Peyer's patch (tissue), 4 donors: ENCODE measurements at regions not wholly inside any gene's neighbourhood (a gene's known extent, or its start where the extent isn't known, plus 50 kb on each side); places are given as distances from the start of the nearest gene placed in this dataset.
"Not testable (repeated sequence)": the region's sequence is repeated elsewhere in the genome, so short reads cannot be mapped to it uniquely, and the experiment has no call there.

Source experiments
- DNase-seq, 3 donors: peaks; one replicate each; pipeline ENCODE4 v3.0.0-alpha.2; 2017 to 2019
- H3K27ac ChIP-seq, 4 donors: fragments of 200-600 bp; sonication (generic); one replicate each; pipeline ENCODE4 v1.5.1; 2016 to 2019
- H3K27me3 ChIP-seq, 2 donors: fragments of 200-600 bp; sonication (generic); one replicate each; pipeline ENCODE4 v1.5.1; 2019
- H3K36me3 ChIP-seq, 3 donors: fragments of 200-600 bp; sonication (generic); one replicate each; pipeline ENCODE4 v1.5.1; 2016 to 2019
- H3K4me1 ChIP-seq, 4 donors: fragments of 200-600 bp; sonication (generic); one replicate each; pipeline ENCODE4 v1.5.1; 2016 to 2019
- H3K4me3 ChIP-seq, 4 donors: fragments of 200-600 bp; sonication (generic); 1 replicate in 3 of 4; 2 replicates in 1 of 4; pipeline ENCODE4 v1.5.1; 2016 to 2019; ENCODE audit warnings: mild to moderate bottlenecking in 1 of 4
- H3K9me3 ChIP-seq, 4 donors: fragments of 200-600 bp; sonication (generic); one replicate each; pipeline ENCODE4 v1.5.1; 2016 to 2019; ENCODE audit warnings: mild to moderate bottlenecking in 1 of 4
- CTCF ChIP-seq, 6 experiments: fragments of 450-650 bp in 4 of 6; fragments of 200-600 bp in 2 of 6; sonication (generic) in 1 of 6; IDR thresholded peaks; one replicate each; pipeline ENCODE4 v1.5.1; 2017 to 2019; ENCODE audit warnings: antibody characterized with exemption in 6 of 6, mild to moderate bottlenecking in 3 of 6, moderate library complexity in 1 of 6
- POLR2A ChIP-seq, 2 donors: fragments of 450-650 bp; IDR thresholded peaks; one replicate each; pipeline ENCODE4 v1.5.1; 2017; ENCODE audit warnings: antibody characterized with exemption in 2 of 2, mild to moderate bottlenecking in 2 of 2, moderate library complexity in 2 of 2

- Histone ChIP-seq H3K4me1 (no peaks in the 10 kb centered on the region), H3K27me3 (no peaks in the 10 kb centered on the region), H3K9me3 (no peaks in the 10 kb centered on the region), H3K27ac (no peak overlapping the region), H3K36me3 (no peaks in the 10 kb centered on the region), H3K4me3 (no peak overlapping the region)
- no peak for DNase-seq
- no peak for TF ChIP-seq POLR2A (IDR thresholded peaks at IDR 0.05)
- no peak for TF ChIP-seq CTCF (IDR thresholded peaks at IDR 0.05)
These were observed 94.7 kb upstream of the ZNF322 start for GRCh38 chr6:26754212-26754611.

DNA sequence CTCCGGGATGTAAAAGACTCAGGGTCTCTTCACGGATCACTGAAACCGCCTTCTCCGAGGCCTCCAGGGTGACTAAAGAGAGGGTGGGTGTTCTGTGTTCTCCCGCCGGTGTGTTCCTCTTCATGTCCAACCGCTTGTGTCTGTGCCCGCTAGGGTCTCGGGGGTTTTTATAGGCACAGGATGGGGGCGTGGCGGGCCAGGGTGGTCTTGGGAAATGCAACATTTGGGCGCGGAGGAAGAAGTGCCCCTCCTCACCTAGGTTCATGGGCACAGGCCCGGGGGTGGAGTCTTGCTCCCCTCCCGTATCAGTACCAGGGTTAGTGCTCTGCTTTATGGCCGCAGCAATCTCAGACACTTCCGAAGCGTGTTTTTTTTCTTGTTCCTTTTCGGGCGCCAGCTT lies 95.3 kb upstream of the ZNF322 start:
- H3K27me3 ChIP-seq, H3K4me1 ChIP-seq, H3K36me3 ChIP-seq, H3K4me3 ChIP-seq, DNase-seq, H3K27ac ChIP-seq, H3K9me3 ChIP-seq: not testable (repeated sequence)

- H3K4me3 ChIP-seq, H3K9me3 ChIP-seq, H3K4me1 ChIP-seq, H3K36me3 ChIP-seq, H3K27me3 ChIP-seq, DNase-seq, H3K27ac ChIP-seq: not testable (repeated sequence)
These were observed 96.7 kb upstream of the ZNF322 start for GRCh38 chr6:26756067-26756805.

GRCh38 chr6:26766203-26766902 lies 106.8 kb upstream of the ZNF322 start:
- not testable (repeated sequence) for DNase-seq, H3K36me3 ChIP-seq, H3K4me1 ChIP-seq

GRCh38 chr6:26770941-26771666 lies 111.6 kb upstream of the ZNF322 start:
- not testable (repeated sequence) for H3K9me3 ChIP-seq, H3K36me3 ChIP-seq, DNase-seq, H3K4me3 ChIP-seq, H3K4me1 ChIP-seq, H3K27me3 ChIP-seq, H3K27ac ChIP-seq

More at GRCh38 chr6:26766203-26766902, 106.8 kb upstream of the ZNF322 start:
- H3K4me3 ChIP-seq, H3K9me3 ChIP-seq, H3K27me3 ChIP-seq, H3K27ac ChIP-seq: not testable (repeated sequence)

- H3K4me3 ChIP-seq, H3K36me3 ChIP-seq, H3K27me3 ChIP-seq, DNase-seq, H3K27ac ChIP-seq, H3K9me3 ChIP-seq, H3K4me1 ChIP-seq: not testable (repeated sequence)
These were observed 113.9 kb upstream of the ZNF322 start for GRCh38 chr6:26773414-26773813.

DNA sequence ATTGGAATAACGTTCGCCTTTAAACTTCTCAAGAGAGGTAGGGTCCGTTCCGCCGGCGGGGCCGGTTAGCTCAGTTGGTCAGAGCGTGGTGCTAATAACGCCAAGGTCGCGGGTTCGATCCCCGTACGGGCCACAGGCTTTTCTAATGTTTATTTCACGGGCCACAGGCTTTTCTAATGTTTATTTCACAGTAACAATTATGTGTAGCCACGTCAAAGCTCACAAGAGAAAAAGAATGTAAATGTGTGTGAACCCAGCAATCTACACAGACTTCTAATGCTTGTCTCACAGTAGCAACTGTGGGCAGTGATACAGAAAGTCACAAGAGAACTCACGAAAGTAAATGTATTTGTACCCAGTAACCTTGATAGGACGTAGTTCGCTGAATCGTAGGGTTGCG lies 121.0 kb upstream of the ZNF322 start:
- H3K4me1 ChIP-seq, H3K36me3 ChIP-seq, H3K27ac ChIP-seq, DNase-seq, H3K4me3 ChIP-seq, H3K9me3 ChIP-seq, H3K27me3 ChIP-seq: not testable (repeated sequence)

- not testable (repeated sequence) for H3K4me3 ChIP-seq, H3K9me3 ChIP-seq, H3K4me1 ChIP-seq, H3K27ac ChIP-seq, H3K36me3 ChIP-seq, DNase-seq, H3K27me3 ChIP-seq
These were observed 136.1 kb upstream of the ZNF322 start for GRCh38 chr6:26795474-26796307.

- not testable (repeated sequence) for DNase-seq, H3K27me3 ChIP-seq, H3K4me1 ChIP-seq, H3K4me3 ChIP-seq, H3K27ac ChIP-seq, H3K9me3 ChIP-seq, H3K36me3 ChIP-seq
These were observed 140.5 kb upstream of the ZNF322 start for GRCh38 chr6:26799903-26800633.

GRCh38 chr6:26803762-26804161 lies 144.2 kb upstream of the ZNF322 start:
- H3K9me3 ChIP-seq, H3K4me1 ChIP-seq, H3K36me3 ChIP-seq, H3K4me3 ChIP-seq, H3K27me3 ChIP-seq, H3K27ac ChIP-seq, DNase-seq: not testable (repeated sequence)

DNA sequence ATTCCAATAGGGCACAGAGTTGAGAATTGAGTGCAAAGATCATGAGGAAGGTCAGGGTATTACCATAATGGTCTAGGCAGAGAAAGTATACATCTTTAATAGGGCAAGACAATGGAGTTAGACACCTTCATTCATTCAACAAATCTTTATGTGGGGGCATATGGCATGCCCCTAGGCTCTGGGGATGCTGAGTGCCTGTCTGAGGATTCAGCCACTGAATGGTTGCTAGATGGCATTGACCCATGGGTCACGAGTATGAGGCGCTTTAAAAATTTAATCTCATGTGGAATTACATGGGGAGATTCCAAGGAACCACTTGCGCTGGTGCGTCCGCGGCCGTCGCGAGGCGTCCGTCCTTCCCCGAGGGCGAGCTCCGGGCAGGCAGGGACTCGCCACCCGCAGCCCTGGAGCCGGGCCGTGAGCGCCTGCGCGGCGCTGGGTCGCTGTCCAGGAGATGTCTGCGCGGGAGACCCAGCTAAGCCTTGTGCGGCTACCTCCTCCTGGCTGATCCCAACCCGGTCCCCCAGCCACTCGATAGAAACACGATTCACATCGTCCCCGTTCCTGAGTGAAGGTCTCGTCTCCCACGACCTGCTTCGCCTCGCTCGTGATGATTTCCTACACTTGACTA lies 152.1 kb upstream of the ZNF322 start:
- not testable (repeated sequence) for H3K27me3 ChIP-seq, H3K4me3 ChIP-seq, H3K4me1 ChIP-seq, H3K9me3 ChIP-seq, DNase-seq, H3K27ac ChIP-seq, H3K36me3 ChIP-seq

GRCh38 chr6:26818640-26819225 lies 159.2 kb upstream of the ZNF322 start:
- H3K4me1 ChIP-seq, H3K4me3 ChIP-seq, H3K9me3 ChIP-seq, H3K27me3 ChIP-seq, H3K27ac ChIP-seq, DNase-seq, H3K36me3 ChIP-seq: not testable (repeated sequence)
